Caki2 (cell line): ENCODE measurements at regions not wholly inside any gene's neighbourhood (a gene's known extent, or its start where the extent isn't known, plus 50 kb on each side); places are given as distances from the start of the nearest gene placed in this dataset.
"Not testable (repeated sequence)": the region's sequence is repeated elsewhere in the genome, so short reads cannot be mapped to it uniquely, and the experiment has no call there.

ENCODE experiments used
- DNase-seq: peaks from one replicate; pipeline ENCODE4 v3.0.0-alpha.2; 2015; ENCODE audit warnings: low read depth
- in situ Hi-C: cut with HindIII; loops from 2 replicates; pipeline ENCODE4 v1.10.0; 2016; ENCODE audit warnings: low sequenced_read_pairs, low pct_unique_long_range_greater_than_20kb, mixed read lengths

DNA sequence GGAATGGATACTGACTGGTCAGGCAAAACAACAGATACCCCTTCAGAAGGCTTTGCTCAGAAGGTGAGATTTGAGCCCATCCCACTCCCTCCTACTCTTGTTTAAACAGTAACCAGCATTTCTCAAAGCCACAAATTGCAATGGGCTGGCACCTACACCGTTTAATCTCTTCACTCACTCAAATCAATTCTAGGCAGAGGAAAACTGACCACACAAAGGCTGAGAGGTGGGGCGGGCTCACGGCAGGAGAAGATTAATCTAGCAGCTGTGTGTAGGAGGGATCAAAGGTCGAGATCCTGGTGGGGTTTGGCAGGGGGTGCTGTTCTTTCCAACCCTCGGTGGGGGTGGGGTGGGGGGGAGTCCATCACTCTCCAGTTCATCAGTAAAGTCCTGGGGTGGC, 622.4 kb downstream of the BCOR start:
- no peak for DNase-seq
- in situ Hi-C loops, result no loop called here

DNA sequence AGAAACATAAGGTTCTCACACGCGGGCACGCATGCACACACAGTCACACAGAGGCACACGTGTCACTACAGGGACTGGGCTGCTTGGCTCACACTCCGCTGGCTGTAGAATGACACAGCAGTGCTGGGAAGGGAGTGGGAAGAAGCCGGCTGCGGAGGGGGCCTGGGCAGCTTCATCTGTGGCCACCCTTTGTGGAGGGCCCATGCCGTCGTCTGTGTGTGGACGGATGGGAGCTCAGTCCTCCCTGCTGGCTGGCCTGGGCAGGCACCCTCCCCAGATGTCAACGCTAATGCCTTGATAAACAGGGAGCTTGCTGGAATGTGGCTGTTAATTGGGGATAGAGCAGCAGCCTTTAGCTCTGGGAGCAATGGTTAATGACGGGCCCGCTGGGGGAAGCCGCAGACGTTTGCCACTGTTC, 621.1 kb downstream of the BCOR start:
- in situ Hi-C loops, result no loop called here
- DNase-seq, result no peak

DNA sequence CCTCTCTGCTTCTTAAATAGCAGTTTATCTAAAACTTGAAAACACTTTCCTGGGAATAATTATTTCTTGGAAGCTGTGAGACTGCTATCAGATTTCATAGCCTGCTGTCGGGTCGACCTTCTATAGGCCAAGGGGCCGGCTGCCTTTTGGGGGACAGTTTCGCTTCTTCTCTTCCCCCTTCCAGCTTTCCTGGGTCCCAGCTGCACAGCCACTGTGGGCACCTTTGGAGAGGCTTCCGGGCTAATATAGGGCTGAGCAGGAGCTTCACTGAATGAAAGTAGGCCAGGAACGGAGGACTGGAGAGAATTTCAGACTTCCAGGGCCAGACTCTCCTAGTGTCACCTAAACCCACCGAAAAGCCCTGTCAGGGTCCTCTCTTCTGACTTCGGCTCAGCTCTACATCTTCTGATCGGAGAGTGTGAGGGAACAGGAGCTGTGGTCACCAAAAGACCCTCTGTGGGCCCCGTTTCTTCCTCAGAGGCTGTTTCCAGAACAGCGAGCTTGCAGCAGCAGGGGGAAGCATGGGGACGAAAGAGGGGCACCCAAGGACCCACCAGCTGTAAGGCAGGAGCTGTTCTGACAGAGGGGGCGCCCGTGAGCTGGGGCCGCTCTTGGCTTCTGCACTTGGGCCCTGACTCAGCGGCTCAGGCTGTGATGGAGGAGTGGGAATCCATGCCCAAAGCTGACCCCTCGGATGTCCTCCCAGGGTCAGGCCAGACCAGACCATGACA, 620.6 kb downstream of the BCOR start:
- in situ Hi-C loops, result no loop called here
- DNase-seq, result no peak

DNA sequence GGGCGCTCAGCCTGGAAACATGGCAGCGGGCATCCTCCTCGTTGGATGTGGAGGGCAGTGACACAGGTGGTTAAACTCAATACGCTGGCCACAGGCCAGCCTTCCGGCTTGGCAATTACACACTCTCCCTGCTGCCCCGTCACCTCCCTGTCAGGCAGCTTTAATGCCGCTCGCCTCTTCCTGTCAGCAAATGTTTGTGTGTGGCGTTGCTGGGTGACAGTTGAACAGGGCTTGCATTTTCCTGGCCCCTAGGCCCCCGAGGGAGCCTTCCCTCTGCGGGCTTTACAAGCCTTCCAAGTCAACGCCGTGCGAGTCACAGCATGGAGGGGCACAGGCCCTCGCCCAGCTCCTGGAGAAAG, 620.0 kb downstream of the BCOR start:
- in situ Hi-C loops, result no loop called here
- DNase-seq, result no peak

DNA sequence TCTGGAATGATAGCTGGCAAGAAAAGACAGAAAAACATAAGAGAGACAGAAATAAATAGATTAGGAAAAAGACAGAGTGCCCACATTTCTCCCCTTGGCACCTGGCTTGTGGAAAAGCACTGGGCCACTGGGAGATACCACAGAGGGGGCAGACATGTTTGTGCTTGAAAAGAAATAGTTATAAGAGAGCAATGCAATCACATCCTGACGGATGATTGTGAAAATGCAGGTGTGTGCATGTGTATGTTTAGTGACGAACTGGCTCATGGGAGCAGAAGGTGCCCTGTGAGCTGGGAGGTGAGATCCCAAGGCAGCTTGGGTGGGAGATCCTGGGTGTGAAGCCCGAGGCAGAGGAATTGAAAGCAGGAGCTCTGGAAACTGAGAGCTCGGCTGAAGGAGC, 617.9 kb downstream of the BCOR start:
- no peak for DNase-seq
- in situ Hi-C loops, result no loop called here

DNA sequence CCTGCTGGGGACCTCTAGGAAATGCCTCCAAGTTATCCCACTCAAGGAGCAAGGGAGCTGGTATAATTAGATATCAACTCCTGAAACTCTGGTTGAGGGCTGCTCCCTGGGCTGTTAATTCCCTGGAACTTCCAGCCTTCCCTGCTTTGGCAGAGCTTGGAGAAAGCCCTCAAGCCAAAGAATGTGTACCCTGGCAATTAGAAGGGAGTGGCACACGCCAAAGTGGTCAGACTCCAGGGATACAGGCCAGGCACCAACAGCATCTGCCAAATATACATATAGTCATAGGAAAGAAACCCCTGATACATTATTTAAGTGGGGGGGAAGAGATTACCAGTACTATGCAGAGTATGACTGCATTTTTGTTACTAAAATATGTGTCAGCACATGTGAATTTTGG, 616.8 kb downstream of the BCOR start:
- in situ Hi-C loops, result no loop called here
- DNase-seq, result no peak

DNA sequence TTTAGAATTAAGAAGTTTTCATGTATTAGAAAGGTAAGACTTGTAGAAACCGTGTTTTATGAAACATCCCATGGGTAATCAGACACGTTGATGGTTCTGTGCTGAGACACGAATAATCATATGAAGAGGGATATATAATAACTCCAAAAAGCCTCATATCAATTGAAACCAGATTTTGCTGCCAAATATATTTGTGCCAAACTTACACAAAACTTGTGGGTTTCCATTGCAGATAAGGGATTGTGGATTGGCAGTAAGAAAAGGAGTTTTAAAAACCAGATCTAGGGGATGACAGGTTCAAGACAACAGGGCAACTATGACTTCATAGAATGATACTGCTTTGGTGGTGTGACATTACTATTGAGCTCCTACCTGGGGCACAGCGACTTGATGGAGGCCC, 616.1 kb downstream of the BCOR start:
- in situ Hi-C loops, result no loop called here

DNA sequence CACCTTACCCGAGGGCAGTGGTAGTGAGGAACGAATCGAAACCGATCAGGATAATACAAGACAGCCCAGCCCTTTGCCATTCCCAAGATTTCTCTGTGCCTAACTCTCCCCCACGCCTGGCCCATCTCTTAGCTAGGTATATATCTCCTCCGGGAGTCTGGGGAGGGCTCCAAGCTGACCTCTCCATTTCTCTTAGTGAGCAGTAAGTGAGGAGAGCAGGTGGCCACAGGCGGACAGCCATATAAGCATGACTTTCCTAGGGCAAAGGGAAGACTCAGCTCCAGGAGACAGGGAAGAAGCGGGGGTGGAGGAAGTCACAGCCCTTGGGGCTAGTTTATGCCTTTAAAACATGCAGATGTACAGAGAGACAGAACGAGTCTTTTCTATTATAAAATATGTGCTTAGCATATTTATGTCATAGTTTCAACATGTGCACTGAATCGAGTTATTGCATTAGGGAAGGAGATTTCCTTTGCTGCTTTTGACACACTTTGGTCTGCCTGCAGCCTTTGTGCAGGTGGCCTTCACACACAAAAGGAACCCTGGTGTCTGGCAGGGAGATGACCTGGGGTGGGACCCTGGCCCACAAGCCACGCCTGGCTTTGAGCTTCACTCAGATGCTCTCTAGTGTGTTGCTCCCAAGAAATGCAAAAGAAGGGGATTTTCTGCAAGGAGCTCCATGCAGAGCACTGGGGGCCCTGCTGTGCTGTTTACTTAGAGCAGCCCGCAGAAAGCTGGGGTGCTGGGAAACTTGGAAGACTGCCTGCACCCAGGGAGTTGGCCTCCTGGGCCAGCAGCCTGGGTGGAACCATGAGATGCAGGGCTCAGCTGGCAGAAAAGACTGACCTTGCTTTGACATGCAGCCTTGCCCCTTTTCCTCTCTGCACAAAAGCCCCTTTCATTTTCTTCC, 613.3 kb downstream of the BCOR start:
- in situ Hi-C loops, result no loop called here
- DNase-seq, result no peak

More for the DNA sequence above, 616.1 kb downstream of the BCOR start:
- DNase-seq, result no peak

DNA sequence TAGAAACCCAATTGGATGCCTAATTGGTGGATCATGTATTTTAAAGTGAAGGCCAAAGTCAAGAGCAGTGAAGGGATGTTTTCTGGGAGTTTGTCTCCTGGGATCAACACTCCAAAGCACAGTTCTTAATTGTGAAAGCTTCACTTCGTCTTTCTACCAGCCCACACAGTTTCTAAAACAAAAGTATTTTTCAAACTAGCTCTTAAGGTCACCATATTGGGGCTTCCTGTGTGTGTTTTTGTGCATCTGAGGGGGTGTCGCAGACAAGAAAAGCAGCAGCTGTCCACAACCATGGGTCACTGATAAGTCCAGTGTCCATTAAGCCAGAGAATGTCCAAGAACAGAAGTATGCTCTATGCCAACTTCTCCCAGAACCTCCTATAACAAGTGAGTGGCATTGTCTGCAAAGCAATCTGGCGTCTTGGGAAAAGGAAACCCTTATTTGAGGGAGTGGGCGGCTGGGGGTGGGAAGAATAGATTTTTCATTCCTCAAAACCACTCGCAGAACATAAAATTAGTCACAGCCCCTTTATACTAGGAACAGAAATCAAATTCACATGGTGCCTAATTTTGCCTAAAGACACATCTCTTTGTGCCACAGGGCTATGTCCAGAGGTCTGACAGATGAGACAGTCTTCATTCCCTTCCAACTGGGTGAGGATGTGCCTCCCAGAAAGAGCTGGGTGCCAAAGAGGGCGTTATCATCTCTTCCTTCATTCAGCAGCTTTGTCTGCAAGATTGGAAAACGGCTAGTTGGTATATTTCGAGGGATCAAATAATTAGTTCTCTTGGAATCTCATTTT, 610.4 kb downstream of the BCOR start:
- no peak for DNase-seq
- in situ Hi-C loops, result no loop called here

DNA sequence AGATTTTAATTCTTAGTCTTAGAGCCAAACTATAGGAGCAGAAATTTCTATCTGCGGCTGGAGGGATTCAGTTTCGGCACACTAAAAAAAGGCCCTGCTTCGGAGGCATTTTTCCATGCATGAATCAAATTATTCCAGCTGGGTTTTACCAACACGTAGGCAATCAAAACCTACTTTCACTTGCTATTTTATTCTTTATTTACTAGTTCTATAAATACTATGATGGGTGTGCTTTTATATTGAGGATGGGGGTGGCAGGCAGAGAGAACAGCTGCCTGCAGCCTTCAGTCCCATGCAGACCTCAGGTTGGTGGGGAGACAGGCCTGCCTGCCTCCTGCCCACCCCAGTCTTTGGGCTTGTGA, 609.8 kb downstream of the BCOR start:
- in situ Hi-C loops, result no loop called here
- DNase-seq, result no peak

DNA sequence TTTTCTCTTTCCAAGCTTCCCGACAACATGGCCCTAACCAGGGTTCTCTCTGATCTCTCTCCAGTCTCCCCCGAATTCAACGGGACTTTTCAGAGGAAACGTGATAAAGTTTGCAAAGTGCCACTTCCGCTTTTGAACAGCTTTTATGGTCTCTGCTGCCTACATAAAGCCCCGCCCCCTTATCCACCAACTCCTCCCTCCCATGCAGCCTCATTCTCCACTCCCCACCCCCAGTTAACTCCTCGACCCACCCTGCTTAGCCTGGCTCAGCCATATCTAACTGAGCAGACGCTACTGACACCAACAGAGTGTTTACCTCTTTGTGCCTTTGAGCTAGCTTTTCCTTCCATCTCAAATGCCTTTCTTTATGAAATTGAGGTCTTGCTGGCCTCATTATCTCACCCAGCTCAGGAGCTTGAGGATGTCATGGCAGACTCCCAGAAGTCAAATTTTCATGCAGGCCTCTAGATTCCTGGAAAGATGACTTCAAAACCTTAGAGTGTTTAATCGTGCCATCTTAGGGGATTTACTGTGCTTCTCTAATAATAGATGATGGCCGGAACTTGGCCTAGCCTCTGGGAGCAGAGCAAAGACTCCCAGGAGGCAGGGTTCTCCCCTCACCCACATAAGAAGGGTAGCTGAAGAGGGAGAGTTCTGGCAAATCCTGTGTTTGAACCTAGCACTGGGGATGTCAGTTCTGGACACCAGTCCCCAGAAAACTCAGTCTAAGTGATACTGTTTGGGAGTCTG, 606.0 kb downstream of the BCOR start:
- DNase-seq, result no peak
- in situ Hi-C loops, result no loop called here

DNA sequence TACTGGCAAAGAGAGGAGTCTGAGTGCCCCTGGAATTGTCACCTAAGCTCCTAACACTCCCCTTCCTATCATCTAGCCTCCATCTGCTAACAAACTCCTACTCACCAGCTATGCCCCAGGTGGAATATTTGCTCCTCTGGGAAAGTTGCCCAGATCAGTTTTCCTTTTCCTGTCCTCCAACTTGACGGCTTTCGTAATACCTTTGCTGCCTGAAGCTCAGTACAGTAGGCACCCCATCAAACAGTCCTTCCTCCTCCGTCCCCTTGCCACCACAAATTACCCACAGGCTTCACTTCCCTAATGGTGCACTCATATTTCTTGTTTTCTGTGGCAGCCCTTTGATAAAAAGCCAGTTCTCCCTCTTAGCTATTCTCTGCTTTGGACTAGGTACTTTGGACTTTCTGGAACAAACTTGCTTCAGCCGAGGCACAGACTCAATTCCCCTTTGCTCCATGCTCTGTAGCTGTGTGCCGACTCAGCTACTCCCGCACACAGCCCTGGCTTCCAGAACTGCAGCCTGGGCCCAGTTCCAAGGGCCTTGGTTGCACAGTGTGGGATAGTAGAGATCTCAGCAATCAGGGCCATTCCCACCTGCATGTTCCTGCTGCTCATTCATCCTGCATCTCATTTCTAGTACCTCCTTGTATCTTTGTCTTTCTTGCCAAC, 605.1 kb downstream of the BCOR start:
- DNase-seq, result no peak
- in situ Hi-C loops, result no loop called here

DNA sequence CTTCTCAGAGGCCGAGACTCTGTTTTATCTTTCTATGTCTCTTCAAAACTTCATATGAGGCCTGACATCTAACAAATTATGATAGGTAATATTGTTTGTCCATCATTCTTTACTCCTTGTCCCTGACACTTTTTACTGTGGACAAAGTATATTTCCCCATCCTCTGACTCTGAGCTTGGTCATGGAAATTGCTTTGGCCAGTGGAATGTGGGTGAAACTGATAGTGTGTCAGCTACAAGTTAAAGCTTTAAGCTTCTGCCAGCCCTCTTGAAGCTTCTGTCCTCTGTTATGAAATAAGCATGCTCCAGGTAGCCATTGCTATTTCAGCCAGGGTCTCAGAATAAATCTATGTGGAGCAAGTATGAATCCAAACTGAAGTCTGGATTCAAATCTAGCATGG, 604.6 kb downstream of the BCOR start:
- DNase-seq, result no peak
- in situ Hi-C loops, result no loop called here

DNA sequence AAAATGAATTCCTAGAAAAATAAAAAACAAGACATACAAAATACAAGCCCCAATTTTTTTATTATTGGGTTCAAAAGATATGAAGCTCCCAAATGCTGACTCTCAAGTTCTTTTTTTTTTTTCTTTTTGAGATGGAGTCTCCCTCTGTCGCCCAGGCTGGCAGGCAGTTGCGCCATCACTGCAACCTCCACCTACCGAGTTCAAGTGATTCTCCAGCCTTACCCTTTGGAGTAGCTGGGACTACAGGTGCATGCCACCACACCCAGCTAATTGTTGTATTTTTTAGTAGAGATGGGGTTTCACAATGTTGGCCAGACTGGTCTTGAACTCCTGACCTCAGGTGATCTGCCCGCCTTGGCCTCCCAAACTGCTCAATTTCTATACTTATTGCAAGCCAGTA, 600.6 kb downstream of the BCOR start:
- DNase-seq, in situ Hi-C loops: not testable (repeated sequence)

DNA sequence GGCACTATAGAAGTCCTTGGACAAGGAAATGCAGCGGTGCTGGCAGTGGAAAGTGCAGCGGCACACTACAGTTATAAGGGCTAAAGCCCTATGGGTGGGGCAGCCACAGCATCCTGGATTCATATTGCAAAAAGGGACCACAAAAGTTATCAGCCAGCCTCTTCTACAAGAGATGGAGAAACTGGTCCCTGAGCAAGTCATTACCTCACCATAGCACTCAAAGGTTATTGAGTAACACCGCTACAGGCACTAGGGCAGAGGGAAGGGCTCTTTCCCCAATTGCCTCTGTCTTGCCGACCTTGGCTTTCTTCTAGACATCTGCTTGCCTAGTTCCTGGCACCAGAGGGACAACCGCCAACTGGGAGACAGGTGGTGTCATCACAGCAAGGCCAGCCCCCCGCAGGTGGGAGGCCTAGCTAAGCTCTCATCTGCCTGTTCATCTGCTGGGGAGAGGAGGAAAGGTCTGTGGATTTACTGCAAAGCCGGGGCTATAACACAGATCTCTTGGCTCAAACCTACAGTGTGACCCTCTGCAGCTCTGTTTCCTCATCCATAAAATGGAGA, 600.0 kb downstream of the BCOR start:
- DNase-seq, result no peak
- in situ Hi-C loops, result no loop called here

DNA sequence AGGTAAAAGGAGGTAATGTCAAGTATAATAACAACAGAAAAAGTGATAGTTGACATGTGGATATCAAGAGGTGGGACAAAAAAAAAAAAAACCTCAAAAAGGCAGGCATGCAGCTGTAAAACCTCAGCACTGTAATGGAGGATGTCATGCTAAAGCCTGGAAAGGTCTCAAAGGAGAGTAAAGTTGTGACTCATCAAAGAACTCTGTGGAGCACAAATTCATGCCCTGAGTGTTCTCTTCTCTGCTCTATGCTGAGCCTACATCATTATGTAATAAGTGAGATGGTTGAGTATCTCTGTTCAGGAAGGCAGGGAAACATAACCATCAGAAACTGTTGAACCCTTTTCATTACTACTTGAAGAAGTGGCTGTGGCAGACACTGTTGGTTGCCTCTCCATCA, 597.8 kb downstream of the BCOR start:
- no peak for DNase-seq
- in situ Hi-C loops, result no loop called here

DNA sequence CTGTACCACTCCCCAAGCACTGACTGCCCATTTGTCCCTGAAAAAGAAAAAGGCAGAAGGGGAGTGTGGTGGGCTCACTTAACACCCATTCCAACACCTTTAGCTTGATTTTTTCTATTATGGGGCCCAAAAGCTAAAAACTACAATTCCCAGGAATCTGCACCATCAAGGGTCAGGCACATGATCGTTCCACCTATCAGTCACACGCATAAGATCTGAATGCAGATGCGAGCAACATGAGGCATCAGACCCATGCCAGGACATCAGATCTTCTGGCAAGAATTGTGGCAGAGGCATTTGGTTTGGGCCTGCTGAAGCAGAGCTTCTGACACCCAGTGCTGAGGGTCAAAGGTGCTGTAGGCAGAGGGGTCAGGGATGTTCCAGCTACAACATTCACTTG, 595.9 kb downstream of the BCOR start:
- in situ Hi-C loops, result no loop called here
- no peak for DNase-seq

DNA sequence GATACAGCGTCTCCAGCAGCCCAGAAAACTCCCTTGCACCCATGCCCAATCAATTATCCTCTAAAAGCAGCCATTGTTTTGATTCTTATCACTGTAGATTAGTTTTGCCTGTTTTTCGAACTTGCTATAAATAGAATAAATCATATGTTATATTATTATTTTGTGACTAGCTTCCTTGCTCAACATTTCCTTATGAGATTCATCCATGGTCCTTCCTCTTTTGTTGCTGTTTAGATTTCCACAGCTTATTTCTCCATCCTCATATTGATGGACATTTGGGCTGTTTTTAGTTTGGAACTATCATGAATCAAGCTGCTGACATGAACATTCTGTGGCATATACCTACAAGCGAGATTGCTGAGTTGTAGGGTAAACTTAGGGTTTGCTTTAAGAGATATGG, 595.3 kb downstream of the BCOR start:
- no peak for DNase-seq
- in situ Hi-C loops, result no loop called here
